KMS-11 (cell line): ENCODE measurements at regions not wholly inside any gene's neighbourhood (a gene's known extent, or its start where the extent isn't known, plus 50 kb on each side); places are given as distances from the start of the nearest gene placed in this dataset.

Experiments
- H2AFZ ChIP-seq: fragments of 200-600 bp; sonication (generic); 2 replicates; pipeline ENCODE4 v1.6.1; 2016; ENCODE audit warnings: antibody characterized with exemption, mixed run types, low read depth
- H3K27ac ChIP-seq: fragments of 200-600 bp; sonication (generic); 2 replicates; pipeline ENCODE4 v1.6.1; 2016; ENCODE audit warnings: mild to moderate bottlenecking, mixed run types
- H3K27me3 ChIP-seq: fragments of 200-600 bp; sonication (generic); 2 replicates; pipeline ENCODE4 v1.6.1; 2017; ENCODE audit warnings: mild to moderate bottlenecking, low read depth, mixed run types, moderate library complexity; ENCODE audit not compliant: insufficient read depth
- H3K36me3 ChIP-seq: fragments of 200-600 bp; sonication (generic); 2 replicates; pipeline ENCODE4 v1.6.1; 2017; ENCODE audit warnings: mild to moderate bottlenecking, mixed run types; ENCODE audit not compliant: insufficient read depth
- H3K4me1 ChIP-seq: fragments of 200-600 bp; sonication (generic); 2 replicates; pipeline ENCODE4 v1.6.1; 2016; ENCODE audit warnings: mild to moderate bottlenecking, low read depth, mixed run types; ENCODE audit not compliant: poor library complexity, severe bottlenecking
- H3K4me2 ChIP-seq: fragments of 200-600 bp; sonication (generic); 2 replicates; pipeline ENCODE4 v1.7.0; 2016; ENCODE audit warnings: mild to moderate bottlenecking, mixed run types
- H3K4me3 ChIP-seq: fragments of 200-600 bp; sonication (generic); IDR thresholded peaks from 2 replicates; pipeline ENCODE4 v1.6.1; 2017; ENCODE audit warnings: low read depth, low read length, mixed read lengths; ENCODE audit not compliant: insufficient read depth
- H3K79me2 ChIP-seq: fragments of 200-600 bp; sonication (generic); 2 replicates; pipeline ENCODE4 v1.6.1; 2016; ENCODE audit warnings: low read depth, mixed run types; ENCODE audit not compliant: insufficient read depth
- H3K9ac ChIP-seq: fragments of 200-600 bp; sonication (generic); 2 replicates; pipeline ENCODE4 v1.6.1; 2016; ENCODE audit warnings: mild to moderate bottlenecking, mixed run types
- H4K20me1 ChIP-seq: fragments of 200-600 bp; sonication (generic); 2 replicates; pipeline ENCODE4 v1.6.1; 2016; ENCODE audit warnings: mild to moderate bottlenecking, mixed run types; ENCODE audit not compliant: insufficient read depth
- TF ChIP-seq, protein P1 (sequence below): fragments of 200-600 bp; sonication (generic); conservative IDR thresholded peaks from 2 replicates; pipeline ENCODE4 v1.6.1; 2017; ENCODE audit warnings: low read depth, mild to moderate bottlenecking, antibody characterized with exemption, low read length, moderate library complexity, mixed read lengths

DNA sequence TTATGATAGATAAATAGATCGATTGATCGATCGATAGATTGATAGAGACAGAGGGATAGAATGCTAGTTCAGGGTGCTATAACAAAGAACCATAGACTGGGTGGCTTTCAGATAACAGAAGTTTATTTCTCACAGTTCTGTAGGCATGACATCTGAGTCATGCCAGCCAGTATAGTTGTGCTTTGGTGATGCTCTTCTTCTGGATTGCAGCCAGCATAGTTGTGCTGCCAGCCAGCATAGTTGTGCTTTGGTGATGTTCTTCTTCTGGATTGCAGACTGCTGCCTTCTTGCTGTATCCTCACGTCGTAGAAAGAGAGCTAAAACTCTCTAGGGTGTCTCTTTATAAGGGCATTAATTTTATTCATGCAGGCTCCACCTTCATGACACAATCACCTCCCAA is 860.8 kb downstream of the BRINP3 start:
- no peak overlapping the region for H3K4me3 ChIP-seq
- no peak overlapping the region for H3K27ac ChIP-seq
- H3K4me1 ChIP-seq = no peaks in the 10 kb centered on the region
- no peaks in the 10 kb centered on the region for H3K27me3 ChIP-seq
- H2AFZ ChIP-seq = no peak overlapping the region
- H3K9ac ChIP-seq = no peak overlapping the region
- H3K79me2 ChIP-seq = no peaks in the 10 kb centered on the region
- H3K36me3 ChIP-seq = no peaks in the 10 kb centered on the region
- TF ChIP-seq, protein P1, sequence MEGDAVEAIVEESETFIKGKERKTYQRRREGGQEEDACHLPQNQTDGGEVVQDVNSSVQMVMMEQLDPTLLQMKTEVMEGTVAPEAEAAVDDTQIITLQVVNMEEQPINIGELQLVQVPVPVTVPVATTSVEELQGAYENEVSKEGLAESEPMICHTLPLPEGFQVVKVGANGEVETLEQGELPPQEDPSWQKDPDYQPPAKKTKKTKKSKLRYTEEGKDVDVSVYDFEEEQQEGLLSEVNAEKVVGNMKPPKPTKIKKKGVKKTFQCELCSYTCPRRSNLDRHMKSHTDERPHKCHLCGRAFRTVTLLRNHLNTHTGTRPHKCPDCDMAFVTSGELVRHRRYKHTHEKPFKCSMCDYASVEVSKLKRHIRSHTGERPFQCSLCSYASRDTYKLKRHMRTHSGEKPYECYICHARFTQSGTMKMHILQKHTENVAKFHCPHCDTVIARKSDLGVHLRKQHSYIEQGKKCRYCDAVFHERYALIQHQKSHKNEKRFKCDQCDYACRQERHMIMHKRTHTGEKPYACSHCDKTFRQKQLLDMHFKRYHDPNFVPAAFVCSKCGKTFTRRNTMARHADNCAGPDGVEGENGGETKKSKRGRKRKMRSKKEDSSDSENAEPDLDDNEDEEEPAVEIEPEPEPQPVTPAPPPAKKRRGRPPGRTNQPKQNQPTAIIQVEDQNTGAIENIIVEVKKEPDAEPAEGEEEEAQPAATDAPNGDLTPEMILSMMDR = no peak
- H4K20me1 ChIP-seq = no peaks in the 10 kb centered on the region
- H3K4me2 ChIP-seq = no peak overlapping the region

DNA sequence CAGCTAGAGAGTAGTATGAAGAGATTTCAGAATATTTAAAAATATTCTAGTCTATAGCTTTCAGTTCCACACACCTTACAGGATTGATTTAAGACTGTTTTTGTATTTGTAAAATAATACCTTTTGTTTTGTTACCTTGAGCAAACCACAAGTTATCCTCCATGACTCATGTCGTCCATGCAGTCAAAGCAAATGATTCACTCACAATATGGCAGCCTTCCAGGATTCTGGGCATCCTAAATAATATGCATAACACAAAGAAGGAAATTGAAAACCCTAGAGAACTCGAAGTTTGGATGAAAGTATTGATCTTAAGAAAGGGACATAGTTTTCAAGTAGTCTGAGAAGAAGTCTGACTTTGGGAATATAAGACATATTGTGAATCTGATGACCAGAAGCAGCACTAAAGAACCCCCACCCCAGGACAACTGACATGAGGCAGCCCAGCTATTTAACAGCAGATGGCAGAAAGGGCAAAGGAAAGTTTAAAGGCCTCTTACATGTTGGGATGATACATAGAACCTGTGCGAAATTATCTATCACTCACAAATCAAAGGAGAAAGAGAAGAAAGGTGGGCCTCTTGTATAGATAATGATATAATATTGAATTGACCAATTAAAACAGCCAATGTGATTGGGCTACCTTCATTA is 857.9 kb downstream of the BRINP3 start:
- TF ChIP-seq, protein P1 = no peak
- H3K27me3 ChIP-seq = no peaks in the 10 kb centered on the region
- no peak overlapping the region for H3K9ac ChIP-seq
- H2AFZ ChIP-seq = no peak overlapping the region
- no peaks in the 10 kb centered on the region for H3K36me3 ChIP-seq
- no peaks in the 10 kb centered on the region for H3K79me2 ChIP-seq
- no peak overlapping the region for H3K4me3 ChIP-seq
- H4K20me1 ChIP-seq = no peaks in the 10 kb centered on the region
- no peak overlapping the region for H3K4me2 ChIP-seq
- H3K27ac ChIP-seq = no peak overlapping the region
- H3K4me1 ChIP-seq = no peaks in the 10 kb centered on the region

DNA sequence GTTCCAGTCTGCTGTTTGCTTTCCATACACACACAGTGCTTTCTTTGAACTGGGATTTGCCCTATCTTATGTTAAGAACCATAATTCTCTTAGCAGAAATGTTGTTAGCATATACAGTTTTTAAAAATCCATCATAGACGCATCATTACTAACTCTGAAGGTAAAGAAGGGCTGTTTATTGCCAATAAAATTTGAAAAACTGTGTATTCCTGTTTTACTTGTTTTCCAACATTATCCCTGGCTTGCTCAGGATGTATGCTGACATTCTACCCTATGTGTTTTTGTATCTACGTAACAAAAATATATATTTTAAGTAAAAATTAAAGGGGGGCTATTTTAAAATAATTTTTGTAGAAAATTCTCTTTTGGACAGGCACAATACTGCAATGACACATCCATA is 857.2 kb downstream of the BRINP3 start:
- Histone ChIP-seq H4K20me1 (no peaks in the 10 kb centered on the region), H3K4me3 (no peak overlapping the region), H3K27me3 (no peaks in the 10 kb centered on the region), H3K9ac (no peak overlapping the region), H3K27ac (no peak overlapping the region), H3K4me2 (no peak overlapping the region), H2AFZ (no peak overlapping the region), H3K4me1 (no peaks in the 10 kb centered on the region), H3K79me2 (no peaks in the 10 kb centered on the region), H3K36me3 (no peaks in the 10 kb centered on the region)
- TF ChIP-seq, protein P1 = no peak

DNA sequence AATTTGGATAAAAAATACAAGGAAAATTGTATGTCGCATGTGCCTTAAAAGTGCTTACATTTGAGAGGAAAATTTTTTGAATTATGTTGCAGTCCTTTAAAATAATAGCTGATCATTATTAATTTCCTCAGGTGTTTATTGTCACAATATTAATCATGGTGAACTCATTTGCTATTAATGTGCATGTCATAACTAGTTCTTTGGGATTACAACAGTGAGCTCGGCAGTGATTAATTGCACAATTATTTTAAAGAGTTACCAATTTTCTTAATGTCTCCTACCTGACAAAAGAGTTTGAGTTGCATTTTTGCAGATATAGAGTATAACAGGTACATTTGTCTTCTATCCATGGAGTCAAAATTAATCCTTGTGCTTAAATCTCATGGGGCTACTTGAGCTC is 854.3 kb downstream of the BRINP3 start:
- TF ChIP-seq, protein P1 = no peak
- H3K4me1 ChIP-seq = no peaks in the 10 kb centered on the region
- no peaks in the 10 kb centered on the region for H3K36me3 ChIP-seq
- H2AFZ ChIP-seq = no peak overlapping the region
- H3K27ac ChIP-seq = no peak overlapping the region
- no peak overlapping the region for H3K4me3 ChIP-seq
- H3K4me2 ChIP-seq = no peak overlapping the region
- H4K20me1 ChIP-seq = no peaks in the 10 kb centered on the region
- H3K79me2 ChIP-seq = no peaks in the 10 kb centered on the region
- no peaks in the 10 kb centered on the region for H3K27me3 ChIP-seq
- no peak overlapping the region for H3K9ac ChIP-seq
